Ishikawa (cell line): ENCODE measurements at regions not wholly inside any gene's neighbourhood (a gene's known extent, or its start where the extent isn't known, plus 50 kb on each side); places are given as distances from the start of the nearest gene placed in this dataset.

Source experiments
- CEBPB ChIP-seq: IDR thresholded peaks from 2 replicates; pipeline ENCODE4 v1.6.1; 2012
- CREB1 ChIP-seq: IDR thresholded peaks from 2 replicates; pipeline ENCODE4 v1.6.1; 2012; ENCODE audit warnings: low read depth
- EGR1 ChIP-seq: IDR thresholded peaks from 2 replicates; pipeline ENCODE4 v1.6.1; 2012
- EP300 ChIP-seq: IDR thresholded peaks from 2 replicates; pipeline ENCODE4 v1.6.1; 2012; ENCODE audit warnings: borderline replicate concordance
- FOXM1 ChIP-seq: IDR thresholded peaks from 2 replicates; pipeline ENCODE4 v1.6.1; 2012; ENCODE audit warnings: low read depth, borderline replicate concordance
- NFIC ChIP-seq: IDR thresholded peaks from 2 replicates; pipeline ENCODE4 v1.6.1; 2012
- RAD21 ChIP-seq: IDR thresholded peaks from 2 replicates; pipeline ENCODE4 v1.6.1; 2012; ENCODE audit warnings: low read depth
- TAF1 ChIP-seq: IDR thresholded peaks from 2 replicates; pipeline ENCODE4 v1.6.1; 2012; ENCODE audit warnings: low read depth, mild to moderate bottlenecking
- TCF12 ChIP-seq: IDR thresholded peaks from 2 replicates; pipeline ENCODE4 v1.6.1; 2012; ENCODE audit warnings: low read depth
- TEAD4 ChIP-seq: IDR thresholded peaks from 2 replicates; pipeline ENCODE4 v1.6.1; 2012
- YY1 ChIP-seq: IDR thresholded peaks from 2 replicates; pipeline ENCODE4 v1.6.1; 2012; ENCODE audit warnings: low read depth
- ZBTB7A ChIP-seq: IDR thresholded peaks from 2 replicates; pipeline ENCODE4 v1.6.1; 2012; ENCODE audit warnings: low read depth
- TF ChIP-seq, protein P1 (sequence below): IDR thresholded peaks from 2 replicates; pipeline ENCODE4 v1.6.1; 2012
- TF ChIP-seq, protein P2 (sequence below): IDR thresholded peaks from 2 replicates; pipeline ENCODE4 v1.6.1; 2012
- TF ChIP-seq, protein P3 (sequence below): IDR thresholded peaks from 2 replicates; pipeline ENCODE4 v1.6.1; 2012; ENCODE audit warnings: low read depth, mild to moderate bottlenecking

DNA sequence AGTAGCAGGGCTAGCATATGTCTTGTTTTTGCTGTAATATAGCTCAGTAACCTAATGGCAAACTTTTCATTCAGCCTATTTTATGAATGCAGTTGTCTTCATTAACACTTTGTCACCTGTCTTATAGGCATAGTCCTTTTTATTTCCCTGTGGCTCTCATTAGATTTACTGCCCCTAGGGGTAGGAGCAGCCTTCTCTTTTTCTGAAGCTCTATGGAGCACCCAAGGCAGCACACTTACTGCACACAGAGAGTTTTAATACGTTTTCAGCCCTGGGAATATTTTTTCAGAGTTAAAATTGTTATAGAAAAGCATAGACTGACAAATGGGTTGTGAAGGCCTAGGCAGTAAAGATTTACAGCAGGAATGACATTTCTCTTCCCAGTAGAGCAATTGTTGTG is 406.8 kb downstream of the TMA16 start:
- no peak for TF ChIP-seq NFIC
- no peak for TF ChIP-seq TCF12
- TF ChIP-seq, protein P1, sequence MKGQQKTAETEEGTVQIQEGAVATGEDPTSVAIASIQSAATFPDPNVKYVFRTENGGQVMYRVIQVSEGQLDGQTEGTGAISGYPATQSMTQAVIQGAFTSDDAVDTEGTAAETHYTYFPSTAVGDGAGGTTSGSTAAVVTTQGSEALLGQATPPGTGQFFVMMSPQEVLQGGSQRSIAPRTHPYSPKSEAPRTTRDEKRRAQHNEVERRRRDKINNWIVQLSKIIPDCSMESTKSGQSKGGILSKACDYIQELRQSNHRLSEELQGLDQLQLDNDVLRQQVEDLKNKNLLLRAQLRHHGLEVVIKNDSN: no peak
- no peak for TF ChIP-seq ZBTB7A
- TF ChIP-seq, protein P2, sequence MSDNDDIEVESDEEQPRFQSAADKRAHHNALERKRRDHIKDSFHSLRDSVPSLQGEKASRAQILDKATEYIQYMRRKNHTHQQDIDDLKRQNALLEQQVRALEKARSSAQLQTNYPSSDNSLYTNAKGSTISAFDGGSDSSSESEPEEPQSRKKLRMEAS: no peak
- TF ChIP-seq, protein P3, sequence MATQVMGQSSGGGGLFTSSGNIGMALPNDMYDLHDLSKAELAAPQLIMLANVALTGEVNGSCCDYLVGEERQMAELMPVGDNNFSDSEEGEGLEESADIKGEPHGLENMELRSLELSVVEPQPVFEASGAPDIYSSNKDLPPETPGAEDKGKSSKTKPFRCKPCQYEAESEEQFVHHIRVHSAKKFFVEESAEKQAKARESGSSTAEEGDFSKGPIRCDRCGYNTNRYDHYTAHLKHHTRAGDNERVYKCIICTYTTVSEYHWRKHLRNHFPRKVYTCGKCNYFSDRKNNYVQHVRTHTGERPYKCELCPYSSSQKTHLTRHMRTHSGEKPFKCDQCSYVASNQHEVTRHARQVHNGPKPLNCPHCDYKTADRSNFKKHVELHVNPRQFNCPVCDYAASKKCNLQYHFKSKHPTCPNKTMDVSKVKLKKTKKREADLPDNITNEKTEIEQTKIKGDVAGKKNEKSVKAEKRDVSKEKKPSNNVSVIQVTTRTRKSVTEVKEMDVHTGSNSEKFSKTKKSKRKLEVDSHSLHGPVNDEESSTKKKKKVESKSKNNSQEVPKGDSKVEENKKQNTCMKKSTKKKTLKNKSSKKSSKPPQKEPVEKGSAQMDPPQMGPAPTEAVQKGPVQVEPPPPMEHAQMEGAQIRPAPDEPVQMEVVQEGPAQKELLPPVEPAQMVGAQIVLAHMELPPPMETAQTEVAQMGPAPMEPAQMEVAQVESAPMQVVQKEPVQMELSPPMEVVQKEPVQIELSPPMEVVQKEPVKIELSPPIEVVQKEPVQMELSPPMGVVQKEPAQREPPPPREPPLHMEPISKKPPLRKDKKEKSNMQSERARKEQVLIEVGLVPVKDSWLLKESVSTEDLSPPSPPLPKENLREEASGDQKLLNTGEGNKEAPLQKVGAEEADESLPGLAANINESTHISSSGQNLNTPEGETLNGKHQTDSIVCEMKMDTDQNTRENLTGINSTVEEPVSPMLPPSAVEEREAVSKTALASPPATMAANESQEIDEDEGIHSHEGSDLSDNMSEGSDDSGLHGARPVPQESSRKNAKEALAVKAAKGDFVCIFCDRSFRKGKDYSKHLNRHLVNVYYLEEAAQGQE: no peak
- TF ChIP-seq FOXM1: no peak
- TF ChIP-seq EGR1: no peak
- no peak for TF ChIP-seq CREB1
- no peak for TF ChIP-seq YY1
- TF ChIP-seq TAF1: no peak

DNA sequence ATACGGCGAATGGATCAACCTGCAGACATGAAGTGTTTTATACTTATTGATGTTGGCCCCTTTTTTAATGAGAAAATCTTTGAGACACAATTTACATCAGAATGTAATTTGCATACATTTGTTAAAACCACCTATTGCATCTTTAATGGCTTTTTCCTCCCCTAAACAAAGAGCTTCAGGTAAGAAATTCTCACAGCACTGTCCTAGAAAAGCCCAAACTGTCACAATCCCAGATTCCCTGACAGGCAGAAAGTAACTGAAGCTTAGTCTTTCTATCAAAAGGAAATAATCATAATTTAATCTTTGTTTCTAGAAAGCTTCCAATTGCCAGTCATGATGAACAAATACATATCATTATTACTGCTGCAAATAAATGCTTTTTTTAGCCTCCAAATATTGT is 407.9 kb downstream of the TMA16 start:
- TF ChIP-seq FOXM1 (no peak), TAF1 (no peak), CEBPB (no peak), ZBTB7A (no peak), YY1 (no peak), CREB1 (no peak), TCF12 (no peak), TEAD4 (no peak), EGR1 (no peak), NFIC (no peak), EP300 (no peak), RAD21 (no peak)
- TF ChIP-seq, protein P3: no peak
- TF ChIP-seq, protein P1: no peak
- TF ChIP-seq, protein P2: no peak

- TF ChIP-seq TEAD4 (no peak), RAD21 (no peak), CREB1 (no peak), TCF12 (no peak), YY1 (no peak), NFIC (no peak), ZBTB7A (no peak), CEBPB (no peak)
- TF ChIP-seq, protein P3: no peak
- TF ChIP-seq, protein P1: no peak
- TF ChIP-seq, protein P2: no peak
Measured at GRCh38 chr4:163911891-163912290, 417.4 kb downstream of the TMA16 start.

DNA sequence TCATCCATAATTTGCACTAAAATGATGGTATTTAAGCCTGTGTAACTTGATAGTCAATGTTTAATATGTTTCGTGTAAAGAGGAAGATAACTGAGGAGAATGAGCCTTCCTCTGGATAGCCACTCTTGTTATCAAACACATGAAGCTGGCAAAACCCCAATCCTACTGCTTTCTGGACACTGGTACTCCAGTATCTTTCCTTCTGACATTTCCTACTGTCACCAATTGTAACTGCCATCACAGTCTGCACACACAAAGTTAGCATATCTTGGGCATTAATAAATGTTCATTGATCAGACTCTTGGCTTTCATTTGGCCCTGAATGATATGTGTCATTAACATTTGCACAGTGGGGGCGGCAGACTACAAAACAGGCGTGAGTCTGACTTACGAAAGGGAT is 419.1 kb downstream of the TMA16 start:
- TF ChIP-seq, protein P1: no peak
- no peak for TF ChIP-seq RAD21
- no peak for TF ChIP-seq NFIC
- TF ChIP-seq CREB1: no peak
- TF ChIP-seq YY1: no peak
- no peak for TF ChIP-seq TCF12
- no peak for TF ChIP-seq TAF1
- TF ChIP-seq TEAD4: no peak
